Activated T-helper 17 cell treated with anti-CD3 and anti-CD28 coated beads, Interleukin-2, amount 50 U/mL, for 72 hours (primary cell): ENCODE measurements at regions not wholly inside any gene's neighbourhood (a gene's known extent, or its start where the extent isn't known, plus 50 kb on each side); places are given as distances from the start of the nearest gene placed in this dataset.

Source experiments
- ATAC-seq: fragments of 150-1000 bp; cut with Tn5 transposase; replicated peaks from 2 replicates; pipeline ENCODE4 v1.10.0; 2021; ENCODE audit warnings: mild to moderate bottlenecking, moderate library complexity
- H3K27ac Mint-ChIP-seq: one replicate; pipeline ENCODE4 v1.8.0; 2022; ENCODE audit warnings: mixed read lengths
- H3K27me3 Mint-ChIP-seq: one replicate; pipeline ENCODE4 v1.8.0; 2022; ENCODE audit warnings: mixed read lengths
- H3K36me3 Mint-ChIP-seq: one replicate; pipeline ENCODE4 v1.8.0; 2022; ENCODE audit warnings: low read depth, mild to moderate bottlenecking, mixed read lengths
- H3K4me1 Mint-ChIP-seq: one replicate; pipeline ENCODE4 v1.8.0; 2022; ENCODE audit warnings: mixed read lengths
- H3K4me3 Mint-ChIP-seq: one replicate; pipeline ENCODE4 v1.8.0; 2022; ENCODE audit warnings: mild to moderate bottlenecking, mixed read lengths
- H3K9me3 Mint-ChIP-seq: one replicate; pipeline ENCODE4 v1.8.0; 2022; ENCODE audit warnings: mixed read lengths

DNA sequence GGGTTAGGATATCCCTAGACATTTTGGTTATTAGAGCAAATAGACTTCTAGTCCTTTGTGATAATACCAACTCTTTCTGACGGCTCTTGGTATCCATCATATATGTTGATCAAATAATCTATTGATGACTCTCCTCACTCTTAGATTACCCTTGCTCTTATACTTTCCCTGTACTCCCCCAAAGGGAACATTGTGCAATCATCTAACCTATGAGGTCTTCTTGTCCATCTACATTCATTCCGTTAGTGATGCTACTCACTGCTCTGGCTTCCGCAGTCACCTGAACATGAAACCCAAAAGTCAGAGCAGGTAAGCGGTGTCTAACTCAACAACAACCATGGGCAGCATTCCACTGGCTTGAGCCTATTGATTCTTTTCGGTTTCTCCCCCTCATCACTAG lies 223.7 kb upstream of the SALL1 start:
- ATAC-seq = no peak
- no peaks in the 10 kb centered on the region for H3K36me3 Mint-ChIP-seq

DNA sequence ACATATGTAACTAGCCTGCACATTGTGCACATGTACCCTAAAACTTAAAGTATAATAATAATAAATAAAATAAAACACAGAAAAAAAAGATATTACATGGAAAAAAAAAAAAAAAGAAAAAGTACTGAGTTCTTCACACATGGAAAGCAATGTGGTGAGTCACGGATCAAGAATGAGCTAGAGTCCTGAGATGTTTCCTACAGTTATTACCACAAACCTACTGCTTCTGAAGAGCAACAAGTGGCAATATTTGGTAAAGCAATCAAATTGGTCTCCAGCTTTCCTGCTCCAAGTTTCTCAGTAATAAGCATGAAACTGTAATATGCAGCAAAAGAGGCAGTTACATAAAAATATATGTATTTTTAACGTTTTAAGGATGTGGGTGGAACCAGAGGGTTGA lies 223.3 kb upstream of the SALL1 start:
- H3K27me3 Mint-ChIP-seq = no peaks in the 10 kb centered on the region
- no peak overlapping the region for H3K27ac Mint-ChIP-seq
- H3K4me1 Mint-ChIP-seq = no peaks in the 10 kb centered on the region
- peaks cover 5% of the 10 kb centered on the region for H3K9me3 Mint-ChIP-seq
- no peaks in the 10 kb centered on the region for H3K36me3 Mint-ChIP-seq
- ATAC-seq = no peak
- no peak overlapping the region for H3K4me3 Mint-ChIP-seq

More for the DNA sequence above, 223.7 kb upstream of the SALL1 start:
- Mint-ChIP-seq H3K4me3 (no peak overlapping the region), H3K4me1 (no peaks in the 10 kb centered on the region), H3K9me3 (peaks cover 5% of the 10 kb centered on the region), H3K27me3 (no peaks in the 10 kb centered on the region), H3K27ac (no peak overlapping the region)

DNA sequence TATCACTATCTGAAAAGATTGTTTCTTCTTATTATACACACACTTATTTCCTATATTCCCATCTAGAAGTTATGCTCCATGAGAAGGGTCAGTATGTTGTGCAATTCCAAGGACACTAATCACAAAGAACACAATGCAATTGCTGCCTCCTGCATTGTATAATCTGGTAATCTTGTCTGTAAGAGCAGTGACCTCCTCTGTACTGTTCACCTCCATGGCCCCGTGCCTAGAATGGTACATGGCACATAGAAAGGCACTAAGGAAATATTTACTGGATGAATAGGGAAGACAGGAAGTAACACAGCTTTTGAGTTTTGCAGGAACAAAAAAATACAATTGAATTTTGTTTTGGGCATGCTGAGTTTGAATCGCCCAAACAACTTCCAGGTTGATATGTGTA lies 214.6 kb upstream of the SALL1 start:
- ATAC-seq = no peak
- no peaks in the 10 kb centered on the region for H3K4me1 Mint-ChIP-seq
- H3K4me3 Mint-ChIP-seq = no peak overlapping the region
- peaks cover 12% of the 10 kb centered on the region for H3K9me3 Mint-ChIP-seq
- no peaks in the 10 kb centered on the region for H3K36me3 Mint-ChIP-seq
- no peaks in the 10 kb centered on the region for H3K27me3 Mint-ChIP-seq
- H3K27ac Mint-ChIP-seq = no peak overlapping the region

DNA sequence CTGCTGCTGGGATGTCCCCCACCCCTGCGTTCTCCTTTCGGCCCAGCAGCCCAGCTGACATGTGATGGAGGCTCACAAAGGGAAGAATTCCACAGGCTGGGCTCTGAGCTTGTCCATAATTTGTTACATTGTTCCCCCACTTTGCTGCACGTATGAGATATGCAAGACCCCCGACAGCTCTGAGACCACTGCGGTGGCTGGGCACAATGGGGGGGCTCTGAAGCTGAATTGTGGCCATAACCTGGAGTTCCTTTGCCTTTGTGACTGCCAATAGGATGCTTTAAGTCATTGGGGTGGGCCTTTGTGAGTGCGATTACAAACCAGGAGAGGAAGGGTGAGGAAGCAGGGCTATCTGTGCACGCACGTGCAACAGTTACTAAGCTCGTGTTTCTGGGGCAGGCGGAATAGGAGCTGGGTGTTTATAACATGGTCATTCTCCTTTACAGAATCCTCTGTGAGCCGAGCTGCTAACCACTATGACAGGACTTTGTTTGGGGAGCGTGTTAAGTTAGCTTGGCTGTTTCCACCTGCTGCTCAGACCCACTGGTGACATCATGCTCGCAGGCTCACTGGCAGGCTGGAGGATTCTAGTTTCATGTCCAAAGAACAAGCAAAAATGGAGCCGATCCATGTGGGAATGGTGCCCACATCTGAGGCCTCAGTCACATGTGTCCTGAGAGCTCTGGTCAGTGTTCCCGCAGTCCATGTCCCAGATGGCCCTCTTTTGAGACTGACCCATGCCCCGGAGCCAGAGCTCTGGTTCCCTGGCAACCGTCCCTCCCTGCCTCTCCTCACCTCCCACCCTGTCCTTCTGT lies 208.3 kb upstream of the SALL1 start:
- no peak for ATAC-seq
- no peaks in the 10 kb centered on the region for H3K4me1 Mint-ChIP-seq
- H3K36me3 Mint-ChIP-seq = no peaks in the 10 kb centered on the region
- H3K9me3 Mint-ChIP-seq = peaks cover 8% of the 10 kb centered on the region
- no peaks in the 10 kb centered on the region for H3K27me3 Mint-ChIP-seq
- no peak overlapping the region for H3K4me3 Mint-ChIP-seq
- H3K27ac Mint-ChIP-seq = no peak overlapping the region

DNA sequence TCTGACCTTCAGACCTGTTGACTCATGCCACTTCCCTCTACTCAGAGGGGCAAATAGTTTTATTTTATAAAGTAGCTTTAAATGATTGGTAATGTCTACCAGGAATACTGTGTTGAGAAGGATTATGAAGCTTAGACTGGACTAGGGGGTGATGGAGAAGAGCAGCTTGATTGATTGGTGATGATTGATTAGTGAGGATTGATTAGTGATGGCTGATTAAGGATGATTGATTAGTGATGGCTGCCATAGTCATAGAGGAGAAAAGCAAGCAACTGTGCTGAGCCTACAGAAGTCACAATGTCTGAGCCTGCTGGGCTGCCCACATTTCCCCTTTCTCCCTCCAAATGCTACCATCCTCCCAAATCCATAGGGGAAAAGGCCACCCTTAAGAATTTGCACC lies 206.8 kb upstream of the SALL1 start:
- Mint-ChIP-seq H3K27me3 (no peaks in the 10 kb centered on the region), H3K9me3 (peaks cover 9% of the 10 kb centered on the region), H3K4me3 (no peak overlapping the region), H3K4me1 (no peaks in the 10 kb centered on the region), H3K27ac (no peak overlapping the region), H3K36me3 (no peaks in the 10 kb centered on the region)
- no peak for ATAC-seq

DNA sequence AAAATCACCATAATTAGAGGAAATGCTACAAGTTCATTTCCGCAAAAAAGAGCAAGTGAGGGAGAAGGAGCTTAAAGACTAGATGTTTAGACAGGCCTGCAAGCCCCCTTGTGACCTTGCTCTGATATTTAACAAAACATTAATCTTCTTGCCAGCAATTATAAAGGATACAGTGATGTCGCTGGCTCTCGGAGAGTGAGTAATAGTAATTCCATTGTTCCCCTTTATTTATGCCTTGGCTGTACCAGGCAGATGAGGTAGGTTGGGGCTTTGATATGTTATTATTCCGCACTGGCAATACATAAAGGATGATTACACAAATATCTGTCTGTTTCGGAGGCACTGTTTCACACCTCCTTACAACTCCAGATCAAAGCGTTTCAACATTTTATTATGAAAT lies 204.8 kb upstream of the SALL1 start:
- H3K27ac Mint-ChIP-seq = no peak overlapping the region
- no peaks in the 10 kb centered on the region for H3K4me1 Mint-ChIP-seq
- H3K27me3 Mint-ChIP-seq = no peaks in the 10 kb centered on the region
- no peak overlapping the region for H3K4me3 Mint-ChIP-seq
- no peak for ATAC-seq
- H3K9me3 Mint-ChIP-seq = peaks cover 5% of the 10 kb centered on the region
- H3K36me3 Mint-ChIP-seq = no peaks in the 10 kb centered on the region

DNA sequence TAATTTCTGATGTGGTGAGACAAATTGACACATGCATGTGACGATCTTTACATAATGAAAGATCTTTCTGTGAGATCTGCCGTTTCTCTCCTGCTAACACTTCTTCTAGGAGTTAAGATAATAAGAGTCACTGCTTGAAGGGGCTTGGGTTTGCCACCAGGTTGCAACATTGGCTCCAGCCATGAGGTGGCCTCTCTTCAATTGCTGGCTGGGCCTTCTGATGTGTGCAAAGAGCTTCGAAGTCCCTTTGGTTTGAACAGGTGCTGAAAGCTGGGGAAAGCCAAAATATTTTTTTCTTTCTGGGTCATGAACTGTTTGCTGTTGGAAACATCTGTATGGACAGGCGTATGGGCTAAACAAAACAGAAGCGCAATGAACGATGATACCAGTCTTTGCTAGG lies 204.1 kb upstream of the SALL1 start:
- ATAC-seq = no peak
- Mint-ChIP-seq H3K4me3 (no peak overlapping the region), H3K27ac (no peak overlapping the region), H3K9me3 (peaks cover 5% of the 10 kb centered on the region), H3K27me3 (no peaks in the 10 kb centered on the region), H3K36me3 (no peaks in the 10 kb centered on the region), H3K4me1 (no peaks in the 10 kb centered on the region)

DNA sequence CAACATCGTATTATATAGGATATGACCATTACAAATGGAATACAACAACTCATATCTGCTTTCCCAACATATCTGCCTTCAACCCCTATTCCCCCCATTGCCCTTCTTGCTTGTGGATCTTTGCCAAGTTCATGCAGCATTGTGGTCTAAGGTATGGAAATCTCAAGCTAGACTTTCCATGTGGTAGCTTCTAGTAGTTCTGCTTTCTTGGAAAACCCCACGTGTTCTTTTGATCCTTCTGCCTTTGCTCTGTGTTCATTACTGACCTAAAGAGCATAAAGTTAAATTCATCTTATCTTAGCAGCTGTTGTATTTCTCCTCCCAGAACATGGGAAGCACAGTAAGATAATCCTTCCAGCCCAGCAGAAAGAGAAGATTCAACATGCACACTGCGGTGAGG lies 202.0 kb upstream of the SALL1 start:
- no peak overlapping the region for H3K27ac Mint-ChIP-seq
- no peak for ATAC-seq
- peaks cover 5% of the 10 kb centered on the region for H3K9me3 Mint-ChIP-seq
- H3K36me3 Mint-ChIP-seq = no peaks in the 10 kb centered on the region
- H3K27me3 Mint-ChIP-seq = no peaks in the 10 kb centered on the region
- H3K4me1 Mint-ChIP-seq = no peaks in the 10 kb centered on the region
- no peak overlapping the region for H3K4me3 Mint-ChIP-seq

DNA sequence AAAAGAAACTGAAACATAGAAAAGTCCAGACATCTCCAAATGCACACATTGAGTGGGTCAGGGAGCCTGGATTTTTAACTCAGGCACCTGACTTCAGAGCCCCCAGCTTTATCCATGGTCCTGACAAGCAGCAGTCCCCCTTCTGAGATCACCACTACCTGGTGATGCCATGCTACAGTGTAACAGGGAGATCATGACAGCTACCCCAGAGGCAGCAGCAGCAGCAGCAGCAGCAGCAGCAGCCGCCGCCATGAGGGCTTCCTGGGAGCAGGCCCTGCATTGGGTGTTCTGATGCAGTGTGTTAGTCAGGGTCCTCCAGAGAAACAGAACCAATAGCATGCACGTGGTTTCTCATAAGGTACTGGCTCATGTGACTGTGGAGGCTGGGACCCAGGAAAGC lies 198.6 kb upstream of the SALL1 start:
- no peaks in the 10 kb centered on the region for H3K36me3 Mint-ChIP-seq
- H3K4me3 Mint-ChIP-seq = no peak overlapping the region
- H3K27ac Mint-ChIP-seq = no peak overlapping the region
- peaks cover 5% of the 10 kb centered on the region for H3K9me3 Mint-ChIP-seq
- ATAC-seq = no peak
- no peaks in the 10 kb centered on the region for H3K27me3 Mint-ChIP-seq
- H3K4me1 Mint-ChIP-seq = no peaks in the 10 kb centered on the region

DNA sequence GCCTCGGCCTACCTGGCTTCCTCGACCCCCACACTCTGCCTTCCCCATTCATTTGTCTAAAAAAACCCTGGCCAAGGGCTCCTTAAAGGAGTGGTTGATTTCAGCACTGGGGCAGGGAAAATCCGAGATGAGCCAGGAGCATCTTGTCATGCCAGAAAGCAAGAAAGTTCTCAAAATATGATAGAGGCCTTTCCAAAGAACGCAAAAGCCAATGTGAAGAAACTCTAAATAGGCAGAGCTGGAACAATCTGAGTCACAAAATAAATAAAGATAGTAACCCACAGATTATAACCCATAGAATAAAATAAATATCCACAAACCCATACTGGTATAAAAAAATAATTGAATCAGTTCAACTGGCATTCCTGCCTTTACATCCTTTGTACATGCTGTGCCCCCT lies 192.3 kb upstream of the SALL1 start:
- H3K4me3 Mint-ChIP-seq = no peak overlapping the region
- H3K27me3 Mint-ChIP-seq = no peaks in the 10 kb centered on the region
- H3K27ac Mint-ChIP-seq = no peak overlapping the region
- H3K4me1 Mint-ChIP-seq = no peaks in the 10 kb centered on the region
- H3K36me3 Mint-ChIP-seq = no peaks in the 10 kb centered on the region
- no peak for ATAC-seq
- H3K9me3 Mint-ChIP-seq = peaks cover 6% of the 10 kb centered on the region

DNA sequence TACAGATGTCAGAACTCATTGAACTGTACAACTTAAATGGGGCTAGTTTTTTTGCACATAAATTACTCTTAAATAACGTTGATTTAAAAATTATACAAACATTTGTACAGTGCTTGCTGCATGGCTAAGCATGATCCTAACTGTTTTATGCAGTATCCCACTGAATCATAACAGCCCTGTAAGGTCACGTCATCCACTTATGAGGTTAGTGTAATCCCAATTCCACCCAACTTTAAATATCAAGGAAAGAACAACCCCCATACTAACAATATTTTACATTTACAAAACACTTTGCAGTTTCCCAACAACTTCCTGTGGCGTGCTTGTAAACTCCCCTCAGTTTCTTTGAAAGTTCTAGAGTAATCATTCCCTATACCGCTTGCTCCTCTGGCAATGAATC lies 190.1 kb upstream of the SALL1 start:
- ATAC-seq = no peak
- Mint-ChIP-seq H3K27ac (no peak overlapping the region), H3K4me3 (no peak overlapping the region), H3K9me3 (peaks cover 14% of the 10 kb centered on the region), H3K27me3 (no peaks in the 10 kb centered on the region), H3K36me3 (no peaks in the 10 kb centered on the region), H3K4me1 (no peaks in the 10 kb centered on the region)

DNA sequence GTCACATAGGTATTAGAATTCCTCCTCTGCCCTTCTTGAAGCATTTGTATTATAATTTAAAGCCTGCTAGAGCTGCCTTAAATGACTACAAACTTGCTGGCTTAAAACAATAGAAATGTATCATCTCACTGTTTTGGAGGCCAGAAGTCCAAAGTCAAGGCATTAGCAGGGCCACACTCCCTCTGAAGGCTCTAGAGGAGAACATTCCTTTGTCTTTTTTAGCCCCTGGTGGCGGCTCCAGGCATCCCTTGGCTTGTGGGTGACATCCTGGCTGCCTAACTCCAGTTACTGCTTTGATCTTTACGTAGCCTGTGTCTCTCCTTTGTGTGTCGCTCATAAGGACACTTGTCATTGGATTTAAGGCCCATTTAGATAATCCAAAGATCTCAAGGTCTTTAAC lies 186.6 kb upstream of the SALL1 start:
- no peak for ATAC-seq
- no peak overlapping the region for H3K4me3 Mint-ChIP-seq
- H3K9me3 Mint-ChIP-seq = peaks cover 8% of the 10 kb centered on the region
- no peaks in the 10 kb centered on the region for H3K36me3 Mint-ChIP-seq
- no peaks in the 10 kb centered on the region for H3K4me1 Mint-ChIP-seq
- no peaks in the 10 kb centered on the region for H3K27me3 Mint-ChIP-seq
- no peak overlapping the region for H3K27ac Mint-ChIP-seq

DNA sequence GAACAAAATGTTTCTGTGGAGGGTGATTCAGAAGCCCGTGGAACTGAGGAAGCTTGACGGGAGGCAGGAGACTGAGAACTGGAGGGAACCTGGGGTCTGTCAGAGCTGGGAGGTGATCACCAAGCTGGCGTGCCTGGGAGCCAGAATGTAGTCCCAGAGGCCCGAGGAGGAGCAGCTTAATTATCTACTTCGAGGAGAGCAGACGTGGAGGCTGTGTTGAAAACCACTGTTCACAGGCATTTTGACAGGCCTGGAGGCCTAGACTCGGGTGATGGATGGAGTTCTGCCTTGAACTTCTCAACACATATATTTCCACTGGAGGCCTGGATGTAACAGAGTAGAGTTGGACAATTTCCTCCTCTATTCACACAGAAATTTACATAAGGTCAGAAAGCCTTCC lies 177.7 kb upstream of the SALL1 start:
- no peak overlapping the region for H3K4me3 Mint-ChIP-seq
- H3K27ac Mint-ChIP-seq = no peak overlapping the region
- peaks cover 7% of the 10 kb centered on the region for H3K9me3 Mint-ChIP-seq
- ATAC-seq = no peak
- no peaks in the 10 kb centered on the region for H3K27me3 Mint-ChIP-seq
- H3K36me3 Mint-ChIP-seq = no peaks in the 10 kb centered on the region
- no peaks in the 10 kb centered on the region for H3K4me1 Mint-ChIP-seq

DNA sequence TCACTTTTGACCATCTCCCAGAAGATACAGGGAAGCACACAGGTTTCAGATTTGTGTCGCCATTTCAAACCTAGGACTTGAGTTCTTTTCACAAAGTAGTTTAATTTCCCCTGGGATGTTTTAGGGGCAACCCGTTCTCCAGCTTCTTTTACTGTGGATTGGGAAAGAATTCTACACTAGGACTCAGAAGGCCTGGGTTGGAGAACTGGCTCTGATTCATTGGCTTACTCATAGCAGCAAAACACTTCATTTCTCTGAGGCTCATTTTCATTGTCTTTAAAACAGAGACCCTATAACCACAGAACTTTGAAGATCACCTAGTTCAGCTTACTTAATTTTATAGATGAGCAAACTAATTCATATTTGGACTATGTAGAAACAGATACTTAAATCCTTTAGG lies 175.9 kb upstream of the SALL1 start:
- Mint-ChIP-seq H3K9me3 (peaks cover 7% of the 10 kb centered on the region), H3K4me3 (no peak overlapping the region)
- no peak for ATAC-seq

DNA sequence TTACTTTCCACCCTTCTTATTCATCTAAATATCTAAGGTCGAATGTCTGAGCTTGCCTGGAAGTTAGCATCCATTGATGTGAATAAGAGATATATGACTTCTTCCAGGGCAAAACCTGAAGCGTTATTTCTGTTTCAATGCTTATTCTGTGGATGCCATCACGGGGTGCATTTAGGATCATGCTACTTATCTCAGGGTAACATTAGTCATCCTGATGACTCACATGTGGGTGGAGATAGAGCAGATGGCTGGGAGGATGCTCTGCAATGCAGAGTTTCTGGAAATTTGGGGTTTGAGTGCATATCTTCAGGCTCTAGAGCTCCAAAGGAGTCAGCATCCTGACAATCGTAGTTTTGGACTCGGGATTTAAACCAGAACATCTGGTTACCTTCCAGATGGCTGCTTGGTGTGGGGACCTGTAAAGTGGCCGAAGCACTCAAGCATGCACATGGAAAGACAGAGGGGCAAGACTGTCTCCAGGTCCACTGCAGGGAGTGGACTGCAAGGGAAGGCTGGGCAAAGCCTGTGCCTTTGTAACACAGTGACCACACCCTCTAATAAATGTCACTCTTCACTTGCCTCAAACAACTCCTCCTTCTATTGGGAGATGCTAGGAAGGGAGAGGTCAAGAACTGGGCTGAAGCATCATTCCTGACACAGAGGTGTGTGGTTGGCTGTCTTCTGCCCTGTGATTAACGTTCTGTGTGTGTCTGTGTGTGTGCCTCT lies 175.2 kb upstream of the SALL1 start:
- H3K9me3 Mint-ChIP-seq = peaks cover 4% of the 10 kb centered on the region
- no peak overlapping the region for H3K27ac Mint-ChIP-seq
- H3K4me3 Mint-ChIP-seq = no peak overlapping the region
- no peaks in the 10 kb centered on the region for H3K36me3 Mint-ChIP-seq
- no peak for ATAC-seq
- H3K27me3 Mint-ChIP-seq = no peaks in the 10 kb centered on the region
- no peaks in the 10 kb centered on the region for H3K4me1 Mint-ChIP-seq

More for the DNA sequence above, 175.9 kb upstream of the SALL1 start:
- Mint-ChIP-seq H3K27ac (no peak overlapping the region), H3K36me3 (no peaks in the 10 kb centered on the region), H3K4me1 (no peaks in the 10 kb centered on the region), H3K27me3 (no peaks in the 10 kb centered on the region)
